GM12878 (cell line): ENCODE measurements at regions not wholly inside any gene's neighbourhood (a gene's known extent, or its start where the extent isn't known, plus 50 kb on each side); places are given as distances from the start of the nearest gene placed in this dataset.
A peak's percentile ranks its signal among the peaks of the same experiment; 100 is the strongest.
"Not testable (repeated sequence)": the region's sequence is repeated elsewhere in the genome, so short reads cannot be mapped to it uniquely, and the experiment has no call there.

Experiments used
- CBX5 ChIP-seq: sonication (generic); IDR thresholded peaks from 2 replicates; pipeline ENCODE4 v1.6.1; 2016; ENCODE audit warnings: low read depth, moderate library complexity, mild to moderate bottlenecking, inconsistent platforms
- CEBPB ChIP-seq, 2 experiments: fragments of 150-350 bp in 1 of 2; IDR thresholded peaks; 2 replicates each; pipeline ENCODE4 v1.6.1; 2012 to 2014; ENCODE audit warnings: low read depth in 2 of 2, low read length in 2 of 2, borderline replicate concordance in 1 of 2, inconsistent platforms in 1 of 2
- CEBPZ ChIP-seq: fragments of 150-350 bp; IDR thresholded peaks from 2 replicates; pipeline ENCODE4 v1.6.1; 2016; ENCODE audit warnings: low read depth, low read length
- CTCF ChIP-seq, 3 experiments: IDR thresholded peaks in 2 of 3; conservative IDR thresholded peaks in 1 of 3; 2 replicates each; pipeline ENCODE4 v1.5.1; 2011; ENCODE audit warnings: low read depth in 3 of 3, low read length in 3 of 3, mild to moderate bottlenecking in 3 of 3, control low read depth in 2 of 3, moderate library complexity in 2 of 3, inconsistent platforms in 1 of 3, mixed read lengths in 1 of 3; ENCODE audit not compliant: control insufficient read depth in 2 of 3, insufficient read depth in 1 of 3; ENCODE audit errors: extremely low read depth in 1 of 3
- ELK1 ChIP-seq: IDR thresholded peaks from 2 replicates; pipeline ENCODE4 v1.6.1; 2012; ENCODE audit warnings: low read depth, low read length, improper control_type of control experiment
- EZH2 ChIP-seq: IDR thresholded peaks from 2 replicates; pipeline ENCODE4 v1.6.1; 2012; ENCODE audit warnings: low read depth, mild to moderate bottlenecking, control low read depth, inconsistent platforms, low read length, borderline replicate concordance; ENCODE audit not compliant: control insufficient read depth
- GABPA ChIP-seq: IDR thresholded peaks from 2 replicates; pipeline ENCODE4 v1.6.1; 2014; ENCODE audit warnings: antibody characterized with exemption, low read depth, mild to moderate bottlenecking, inconsistent platforms
- POLR2A ChIP-seq: IDR thresholded peaks from 2 replicates; pipeline ENCODE4 v1.6.1; 2011; ENCODE audit warnings: low read depth, mild to moderate bottlenecking, low read length
- SRF ChIP-seq, 2 experiments: IDR thresholded peaks; 2 replicates each; pipeline ENCODE4 v1.6.1; 2011; ENCODE audit warnings: low read depth in 2 of 2, low read length in 2 of 2, mild to moderate bottlenecking in 1 of 2, moderate library complexity in 1 of 2
- TBL1XR1 ChIP-seq: IDR thresholded peaks from 2 replicates; pipeline ENCODE4 v1.6.1; 2012; ENCODE audit warnings: low read depth, low read length, improper control_type of control experiment
- YY1 ChIP-seq: IDR thresholded peaks from 2 replicates; pipeline ENCODE4 v1.6.1; 2011; ENCODE audit warnings: low read depth, mild to moderate bottlenecking, low read length
- ZZZ3 ChIP-seq: IDR thresholded peaks from 2 replicates; pipeline ENCODE4 v1.6.1; 2011; ENCODE audit warnings: low read depth; ENCODE audit not compliant: control insufficient read depth, insufficient read length

GRCh38 chr15:99796940-99797870, 64.0 kb upstream of the LYSMD4 start:
- TF ChIP-seq YY1; CEBPB (IDR thresholded peaks at IDR 0.05; ENCODE audit: borderline replicate concordance in 1 of 2, low read depth in 2 of 2, low read length in 2 of 2); GABPA; CEBPZ; EZH2; POLR2A; CBX5; SRF (IDR thresholded peaks at IDR 0.05; ENCODE audit: low read depth in 2 of 2, low read length in 2 of 2); ELK1; ZZZ3; TBL1XR1: not testable (repeated sequence)
- 0 out of 6 replicates have a peak, but pooled peaks of 2 of the 3 experiments have one; percentile 0 to 1 for TF ChIP-seq CTCF (IDR thresholded peaks at IDR 0.05 in 2 of 3, conservative IDR thresholded peaks at IDR 0.05 in 1 of 3; ENCODE audit: control insufficient read depth in 2 of 3, extremely low read depth in 1 of 3, insufficient read depth in 1 of 3, low read depth in 3 of 3, low read length in 3 of 3)
